ENCODE measurements at regions not wholly inside any gene's neighbourhood (a gene's known extent, or its start where the extent isn't known, plus 50 kb on each side); places are given as distances from the start of the nearest gene placed in this dataset.
"Not testable (repeated sequence)": the region's sequence is repeated elsewhere in the genome, so short reads cannot be mapped to it uniquely, and the experiment has no call there.

DNA sequence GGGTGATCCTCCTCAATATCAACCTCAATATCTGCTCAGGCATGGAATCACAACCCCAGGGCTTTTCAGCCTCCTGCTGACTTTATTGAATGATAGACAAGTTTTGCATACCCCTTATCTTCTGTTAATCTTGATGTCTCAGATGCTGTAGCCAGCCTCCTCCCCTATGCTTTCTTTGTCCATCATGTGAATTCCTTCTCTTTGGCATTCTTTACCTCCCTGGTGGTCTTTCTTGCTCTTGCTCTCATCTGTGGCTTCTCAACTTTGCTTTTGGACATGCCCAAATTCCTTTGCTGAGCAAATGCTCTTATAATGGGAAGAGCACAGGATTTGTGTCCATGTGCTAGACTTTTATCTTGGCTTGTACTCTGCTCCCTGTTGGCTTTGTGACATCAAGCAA lies 73.4 kb upstream of the FAM13C start:
- no peak for DNase-seq

GRCh38 chr10:59434463-59435321 lies 72.3 kb upstream of the FAM13C start:
- DNase-seq, result no peak

DNA sequence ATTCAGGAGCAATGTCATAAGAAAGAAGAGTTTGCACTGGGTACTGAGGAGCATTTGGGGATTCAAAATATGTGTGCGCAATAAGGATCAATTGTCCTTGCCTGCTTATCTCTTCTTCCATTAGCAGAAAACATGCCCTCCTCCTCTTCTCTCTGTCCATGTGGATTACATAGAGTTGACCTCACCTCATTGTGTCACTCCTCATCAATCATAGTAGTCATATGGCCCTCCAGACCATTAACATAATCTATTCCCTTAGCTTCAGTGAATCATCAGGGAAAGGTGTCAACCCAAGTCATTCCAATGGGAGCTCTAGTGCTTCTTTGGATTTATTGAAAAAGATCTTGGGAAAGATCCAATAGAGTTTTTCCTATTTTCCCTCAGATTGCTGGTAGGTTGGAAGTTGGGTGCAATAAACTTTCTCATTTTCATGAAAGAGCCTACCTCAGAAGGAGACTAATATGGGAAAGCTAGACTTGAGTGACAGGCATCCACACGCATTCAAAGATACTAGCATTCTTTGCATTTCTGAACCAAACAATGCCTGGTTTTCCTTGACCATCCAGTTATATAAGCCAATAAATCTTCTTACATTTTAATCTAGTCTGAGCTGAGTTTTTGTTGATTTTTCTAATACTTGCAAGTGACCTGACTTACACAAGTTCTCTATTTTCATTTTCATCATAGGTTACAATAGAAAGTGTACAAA lies 71.5 kb upstream of the FAM13C start:
- DNase-seq, result no peak

DNA sequence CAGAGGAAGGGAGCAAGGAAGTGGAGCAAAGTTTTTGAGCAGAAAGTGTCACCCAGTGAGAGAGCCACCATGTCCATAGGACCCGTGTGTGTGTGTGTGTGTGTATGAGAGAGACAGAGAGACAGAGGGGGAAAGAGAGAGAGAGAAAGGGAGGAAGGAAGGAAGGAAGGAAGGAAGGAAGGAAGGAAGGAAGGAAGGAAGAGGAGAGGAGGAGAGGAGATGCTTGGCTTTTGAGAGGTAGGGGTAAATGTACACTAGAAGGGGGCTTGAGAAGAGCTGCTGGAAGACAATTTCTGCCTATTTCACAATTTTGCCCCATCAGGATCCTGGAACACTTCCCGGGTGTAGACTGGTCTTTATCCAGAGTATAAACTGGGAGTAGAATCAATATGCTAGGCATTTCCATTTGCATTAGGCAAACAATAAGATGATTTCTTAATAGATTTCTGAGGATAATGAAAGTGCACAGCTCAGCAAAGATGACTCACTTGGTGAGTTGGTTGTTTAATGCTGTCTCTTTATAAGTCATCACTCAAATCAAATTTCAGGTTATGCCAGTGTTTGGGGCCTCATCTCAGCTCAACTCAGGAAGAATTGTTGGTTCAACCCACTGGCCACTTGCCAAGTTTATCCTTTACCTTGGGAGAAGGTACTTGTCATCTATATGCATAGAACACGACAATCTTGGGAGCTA lies 70.0 kb upstream of the FAM13C start:
- DNase-seq, result no peak

- not testable (repeated sequence) for DNase-seq
Measured at GRCh38 chr10:59413795-59414194, 51.4 kb upstream of the FAM13C start.
